Right atrium auricular region (tissue), 2 donors: ENCODE measurements at regions not wholly inside any gene's neighbourhood (a gene's known extent, or its start where the extent isn't known, plus 50 kb on each side); places are given as distances from the start of the nearest gene placed in this dataset.

ENCODE experiments used
- DNase-seq: peaks from one replicate; pipeline ENCODE4 v3.0.0-alpha.2; 2019; ENCODE audit warnings: low spot score
- H3K27ac ChIP-seq, 2 donors: fragments of 200-600 bp; sonication (generic); 1 replicate in 1 of 2; 2 replicates in 1 of 2; pipeline ENCODE4 v1.5.1; 2016 to 2019
- H3K27me3 ChIP-seq, 2 donors: fragments of 200-600 bp; sonication (generic); one replicate each; pipeline versions ENCODE4 v1.5.1 to v1.6.0; 2017 to 2019
- H3K36me3 ChIP-seq: fragments of 200-600 bp; sonication (generic); one replicate; pipeline ENCODE4 v1.5.1; 2016
- H3K4me1 ChIP-seq, 2 donors: fragments of 200-600 bp; sonication (generic); one replicate each; pipeline versions ENCODE4 v1.5.1 to v1.6.0; 2017 to 2019
- H3K4me3 ChIP-seq, 2 donors: fragments of 200-600 bp; sonication (generic); 1 replicate in 1 of 2; 2 replicates in 1 of 2; pipeline ENCODE4 v1.5.1; 2017 to 2019; ENCODE audit warnings: mild to moderate bottlenecking in 1 of 2, moderate library complexity in 1 of 2
- H3K9me3 ChIP-seq, 2 donors: fragments of 200-600 bp; sonication (generic); one replicate each; pipeline ENCODE4 v1.5.1; 2019
- CTCF ChIP-seq, 2 donors: fragments of 200-600 bp; sonication (generic); IDR thresholded peaks; one replicate each; pipeline ENCODE4 v1.5.1; 2019; ENCODE audit warnings: antibody characterized with exemption in 2 of 2

GRCh38 chr5:118220556-118221195 is 767.7 kb downstream of the DTWD2 start:
- Histone ChIP-seq H3K27ac (no peak overlapping the region), H3K9me3 (no peaks in the 10 kb centered on the region), H3K27me3 (no peaks in the 10 kb centered on the region), H3K4me1 (no peaks in the 10 kb centered on the region), H3K36me3 (no peaks in the 10 kb centered on the region), H3K4me3 (no peak overlapping the region)
- no peak for TF ChIP-seq CTCF (IDR thresholded peaks at IDR 0.05)
- no peak for DNase-seq

GRCh38 chr5:118211606-118212005 is 776.7 kb downstream of the DTWD2 start:
- Histone ChIP-seq H3K4me3 (no peak overlapping the region), H3K27ac (no peak overlapping the region), H3K4me1 (no peaks in the 10 kb centered on the region), H3K36me3 (no peaks in the 10 kb centered on the region), H3K27me3 (no peaks in the 10 kb centered on the region), H3K9me3 (peaks cover 0 to 11% of the 10 kb centered on the region in 2 donors)
- TF ChIP-seq CTCF (IDR thresholded peaks at IDR 0.05): no peak
- DNase-seq: no peak

- DNase-seq: no peak
- no peak overlapping the region for H3K4me3 ChIP-seq
- no peak for TF ChIP-seq CTCF (IDR thresholded peaks at IDR 0.05)
Measured at GRCh38 chr5:118208031-118208453, 780.3 kb downstream of the DTWD2 start.

GRCh38 chr5:118199801-118200200 is 788.5 kb downstream of the DTWD2 start:
- no peak for TF ChIP-seq CTCF (IDR thresholded peaks at IDR 0.05)

More at GRCh38 chr5:118208031-118208453, 780.3 kb downstream of the DTWD2 start:
- H3K9me3 ChIP-seq: peaks cover 0 to 11% of the 10 kb centered on the region in 2 donors
- H3K4me1 ChIP-seq: no peaks in the 10 kb centered on the region
- H3K27me3 ChIP-seq: no peaks in the 10 kb centered on the region
- H3K36me3 ChIP-seq: no peaks in the 10 kb centered on the region
- no peak overlapping the region for H3K27ac ChIP-seq

GRCh38 chr5:118196229-118196628 is 792.1 kb downstream of the DTWD2 start:
- no peak overlapping the region for H3K27ac ChIP-seq
- no peak for TF ChIP-seq CTCF (IDR thresholded peaks at IDR 0.05)
- H3K4me3 ChIP-seq: no peak overlapping the region
- no peaks in the 10 kb centered on the region for H3K4me1 ChIP-seq
- no peaks in the 10 kb centered on the region for H3K9me3 ChIP-seq
- H3K27me3 ChIP-seq: no peaks in the 10 kb centered on the region
- DNase-seq: no peak
- H3K36me3 ChIP-seq: no peaks in the 10 kb centered on the region

More at GRCh38 chr5:118199801-118200200, 788.5 kb downstream of the DTWD2 start:
- no peaks in the 10 kb centered on the region for H3K4me1 ChIP-seq
- no peaks in the 10 kb centered on the region for H3K9me3 ChIP-seq
- no peak for DNase-seq
- no peak overlapping the region for H3K4me3 ChIP-seq
- no peaks in the 10 kb centered on the region for H3K36me3 ChIP-seq
- no peak overlapping the region for H3K27ac ChIP-seq
- no peaks in the 10 kb centered on the region for H3K27me3 ChIP-seq

- Histone ChIP-seq H3K27me3 (no peaks in the 10 kb centered on the region), H3K27ac (no peak overlapping the region), H3K9me3 (no peaks in the 10 kb centered on the region), H3K36me3 (no peaks in the 10 kb centered on the region), H3K4me3 (no peak overlapping the region), H3K4me1 (no peaks in the 10 kb centered on the region)
- DNase-seq: no peak
- TF ChIP-seq CTCF (IDR thresholded peaks at IDR 0.05): no peak
Measured at GRCh38 chr5:118195211-118195610, 793.1 kb downstream of the DTWD2 start.
